K562 (cell line): ENCODE measurements at regions not wholly inside any gene's neighbourhood (a gene's known extent, or its start where the extent isn't known, plus 50 kb on each side); places are given as distances from the start of the nearest gene placed in this dataset.

Source experiments
- ATAC-seq: fragments of 200-7000 bp; cut with Tn5 transposase; 3 replicates; pipeline ENCODE4 v1.9.1; 2020; ENCODE audit warnings: moderate library complexity
- BruUV-seq: library from RNA; stranded (reverse); fragments of 400-500 nt; replicated peaks from 2 replicates; lab custom pipeline; 2021; lab: Mats Ljungman, UMichigan
- CTCF ChIA-PET: fragments of 300-600 bp; formaldehyde crosslinking; extraction: SDS; loops from one replicate; lab custom pipeline; 2021; ENCODE audit warnings: low intra/inter-chr PET ratio; lab: Yijun Ruan, JAX
- POLR2A ChIA-PET: fragments of 300-600, 350-650 bp; sonication (Branson Sonifier 250); formaldehyde crosslinking; extraction: SDS; loops from one replicate; lab custom pipeline; 2021; ENCODE audit warnings: antibody characterized with exemption, inconsistent platforms; lab: Yijun Ruan, JAX
- DNase-seq, 4 experiments: peaks; one replicate each; pipeline versions ENCODE4 v3.0.0 to v3.0.0-alpha.2; 2011 to 2018; ENCODE audit warnings: low spot score in 3 of 4, mixed read lengths in 3 of 4; ENCODE audit errors: extremely low read depth in 1 of 4
- FAIRE-seq: peaks from 2 replicates; lab custom pipeline; 2011; peaks lifted over from hg19 to GRCh38; lab: Jason Lieb, UNC
- H2AFZ ChIP-seq: 2 replicates; pipeline ENCODE4 v1.6.0; 2011; ENCODE audit warnings: low read depth, low read length, control low read depth, inconsistent platforms
- H3K27ac ChIP-seq: fragments of 200-600 bp; 3 replicates; pipeline ENCODE4 v1.8.0; 2011; ENCODE audit warnings: low read depth, mild to moderate bottlenecking, control low read depth, inconsistent platforms, low read length, moderate library complexity, mixed read lengths; ENCODE audit errors: extremely low read depth
- H3K27me3 ChIP-seq, 2 experiments: fragments of 300-600 bp in 1 of 2; 2 replicates in 1 of 2; 3 replicates in 1 of 2; pipeline versions ENCODE4 v1.6.0 to v1.8.0; 2011; ENCODE audit warnings: inconsistent platforms in 2 of 2, low read length in 2 of 2, mild to moderate bottlenecking in 1 of 2, mixed read lengths in 1 of 2, moderate library complexity in 1 of 2; ENCODE audit not compliant: control insufficient read depth in 2 of 2, insufficient read depth in 2 of 2
- H3K36me3 ChIP-seq: fragments of 300-600 bp; 3 replicates; pipeline ENCODE4 v1.8.0; 2011; ENCODE audit warnings: mild to moderate bottlenecking, low read length, inconsistent platforms; ENCODE audit not compliant: control insufficient read depth, insufficient read depth
- H3K4me1 ChIP-seq, 2 experiments: fragments of 200-600 bp in 1 of 2; replicated peaks in 1 of 2; 2 replicates in 1 of 2; 3 replicates in 1 of 2; pipeline versions ENCODE4 v1.5.1 to v1.8.0; 2011; ENCODE audit warnings: inconsistent platforms in 2 of 2, low read length in 2 of 2, mild to moderate bottlenecking in 1 of 2, mixed read lengths in 1 of 2, moderate library complexity in 1 of 2; ENCODE audit not compliant: control insufficient read depth in 2 of 2, insufficient read depth in 2 of 2
- H3K4me2 ChIP-seq: 2 replicates; pipeline ENCODE4 v1.6.1; 2011; ENCODE audit warnings: low read length, control low read depth, inconsistent platforms, mixed read lengths; ENCODE audit not compliant: insufficient read depth
- H3K4me3 ChIP-seq: fragments of 200-600 bp; sonication (generic), shearing (Covaris generic); 2 replicates; pipeline ENCODE4 v1.5.1; 2016; ENCODE audit warnings: control low read depth, inconsistent platforms
- H3K79me2 ChIP-seq: fragments of 200-600 bp; 3 replicates; pipeline ENCODE4 v1.8.0; 2011; ENCODE audit warnings: low read length, inconsistent platforms; ENCODE audit not compliant: control insufficient read depth, insufficient read depth
- H3K9ac ChIP-seq, 2 experiments: 2 replicates each; pipeline versions ENCODE4 v1.6.0 to v1.6.1; 2011; ENCODE audit warnings: low read depth in 2 of 2, low read length in 2 of 2, control low read depth in 1 of 2, inconsistent platforms in 1 of 2, mild to moderate bottlenecking in 1 of 2, mixed read lengths in 1 of 2; ENCODE audit not compliant: insufficient read depth in 1 of 2
- H3K9me1 ChIP-seq: one replicate; pipeline ENCODE4 v1.6.0; 2011; ENCODE audit warnings: inconsistent platforms, mild to moderate bottlenecking, low read length, moderate library complexity; ENCODE audit not compliant: control insufficient read depth, insufficient read depth
- H3K9me3 ChIP-seq: replicated peaks from 2 replicates; pipeline ENCODE4 v1.5.1; 2011; ENCODE audit warnings: low read depth, low read length, inconsistent platforms; ENCODE audit not compliant: control insufficient read depth, insufficient read depth
- H4K20me1 ChIP-seq: replicated peaks from 2 replicates; pipeline ENCODE4 v1.6.1; 2011; ENCODE audit warnings: low read length, inconsistent platforms, mixed read lengths; ENCODE audit not compliant: control insufficient read depth, insufficient read depth
- CBFB ChIP-seq: sonication (generic); formaldehyde crosslinking; IDR thresholded peaks from 2 replicates; pipeline ENCODE4 v1.4.0; 2020; ENCODE audit warnings: mild to moderate bottlenecking, missing genetic modification reagents
- CHCHD3 ChIP-seq: fragments of 250-450 bp; sonication (Bioruptor Pico); IDR thresholded peaks from 2 replicates; pipeline ENCODE4 v2.1.2; 2022; ENCODE audit warnings: mild to moderate bottlenecking
- MTA1 ChIP-seq: fragments of 450-650 bp; IDR thresholded peaks from 2 replicates; pipeline ENCODE4 v1.6.1; 2017; ENCODE audit warnings: borderline replicate concordance
- POLR2AphosphoS2 ChIP-seq: IDR thresholded peaks from 2 replicates; pipeline ENCODE4 v1.6.1; 2012; ENCODE audit warnings: low read length, improper control_type of control experiment
- POLR2G ChIP-seq: fragments of 200-400 bp; formaldehyde crosslinking; IDR thresholded peaks from 2 replicates; pipeline ENCODE4 v1.6.1; 2017; ENCODE audit warnings: low read depth, mild to moderate bottlenecking, antibody characterized with exemption, low read length, moderate library complexity
- SAFB2 ChIP-seq: fragments of 200-400 bp; formaldehyde crosslinking; IDR thresholded peaks from 2 replicates; pipeline ENCODE4 v1.6.1; 2018; ENCODE audit warnings: borderline replicate concordance, low read length, low read depth, moderate library complexity; ENCODE audit not compliant: severe bottlenecking
- ZNF134 ChIP-seq: fragments of 250-450 bp; sonication (Bioruptor Pico); conservative IDR thresholded peaks from 2 replicates; pipeline ENCODE4 v1.4.0; 2020
- ZNF143 ChIP-seq: sonication (generic); formaldehyde crosslinking; IDR thresholded peaks from 2 replicates; pipeline ENCODE4 v1.9.0; 2022; ENCODE audit warnings: mild to moderate bottlenecking, missing genetic modification reagents
- ZNF695 ChIP-seq: fragments of 450-650 bp; formaldehyde crosslinking; IDR thresholded peaks from 2 replicates; pipeline ENCODE4 v1.4.0; 2020; ENCODE audit warnings: mild to moderate bottlenecking, moderate library complexity
- WGBS: fragments of 100-300 bp; shearing (Covaris generic); methylation state at CpG from one replicate; pipeline ENCODE4 v1.1.6; 2016; ENCODE audit warnings: low coverage, mixed read lengths; ENCODE audit not compliant: insufficient coverage; ENCODE audit errors: missing lambda C conversion rate; 5-methylcytosine and 5-hydroxymethylcytosine counted together
- in situ Hi-C: fragments of 300-500 bp; cut with MboI; formaldehyde crosslinking; loops from 4 replicates; pipeline ENCODE4 v1.15.0; 2018; ENCODE audit warnings: inconsistent platforms, mixed read lengths
- intact Hi-C: fragments of 100-400 bp; cut with micrococcal nuclease; formaldehyde crosslinking; loops from 2 replicates; pipeline ENCODE4 v1.14.2; 2022
- TF ChIP-seq, protein P1 (sequence below), 2 experiments: IDR thresholded peaks; 2 replicates each; pipeline ENCODE4 v1.6.1; 2012; ENCODE audit warnings: improper control_type of control experiment in 2 of 2, low read depth in 2 of 2, low read length in 2 of 2, borderline replicate concordance in 1 of 2

DNA sequence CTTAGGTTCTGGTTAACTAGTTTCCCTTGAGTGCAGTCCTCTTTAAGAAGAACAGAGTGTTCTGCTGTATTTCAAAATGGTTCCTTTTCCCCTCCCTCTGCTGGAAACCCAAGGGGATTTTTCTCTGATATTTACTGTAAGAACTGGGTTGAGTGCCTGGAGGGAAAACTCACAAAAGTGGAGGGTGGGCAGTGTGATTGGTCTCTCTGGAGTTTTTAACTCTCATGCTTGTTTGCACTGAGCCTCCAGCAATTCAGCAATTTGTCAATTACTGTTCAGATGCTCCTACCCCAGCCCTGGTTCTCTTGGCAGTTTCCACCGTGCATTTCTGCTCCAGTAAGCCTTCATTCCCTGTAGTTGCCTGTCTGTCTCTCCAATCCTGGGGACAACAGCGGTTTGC is 273.4 kb upstream of the SORCS1 start:
- no peak for TF ChIP-seq SAFB2
- TF ChIP-seq, protein P1, sequence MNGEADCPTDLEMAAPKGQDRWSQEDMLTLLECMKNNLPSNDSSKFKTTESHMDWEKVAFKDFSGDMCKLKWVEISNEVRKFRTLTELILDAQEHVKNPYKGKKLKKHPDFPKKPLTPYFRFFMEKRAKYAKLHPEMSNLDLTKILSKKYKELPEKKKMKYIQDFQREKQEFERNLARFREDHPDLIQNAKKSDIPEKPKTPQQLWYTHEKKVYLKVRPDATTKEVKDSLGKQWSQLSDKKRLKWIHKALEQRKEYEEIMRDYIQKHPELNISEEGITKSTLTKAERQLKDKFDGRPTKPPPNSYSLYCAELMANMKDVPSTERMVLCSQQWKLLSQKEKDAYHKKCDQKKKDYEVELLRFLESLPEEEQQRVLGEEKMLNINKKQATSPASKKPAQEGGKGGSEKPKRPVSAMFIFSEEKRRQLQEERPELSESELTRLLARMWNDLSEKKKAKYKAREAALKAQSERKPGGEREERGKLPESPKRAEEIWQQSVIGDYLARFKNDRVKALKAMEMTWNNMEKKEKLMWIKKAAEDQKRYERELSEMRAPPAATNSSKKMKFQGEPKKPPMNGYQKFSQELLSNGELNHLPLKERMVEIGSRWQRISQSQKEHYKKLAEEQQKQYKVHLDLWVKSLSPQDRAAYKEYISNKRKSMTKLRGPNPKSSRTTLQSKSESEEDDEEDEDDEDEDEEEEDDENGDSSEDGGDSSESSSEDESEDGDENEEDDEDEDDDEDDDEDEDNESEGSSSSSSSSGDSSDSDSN (IDR thresholded peaks at IDR 0.05; ENCODE audit: borderline replicate concordance in 1 of 2, low read depth in 2 of 2, low read length in 2 of 2): no peak
- TF ChIP-seq CBFB (CRISPR knock-in tag): no peak
- no peak for TF ChIP-seq CHCHD3
- no peak for TF ChIP-seq ZNF143
- TF ChIP-seq POLR2AphosphoS2: no peak
- TF ChIP-seq POLR2G: no peak
- no peak for TF ChIP-seq ZNF695 (CRISPR knock-in tag)
- no peak for TF ChIP-seq ZNF134 (CRISPR knock-in tag)
- TF ChIP-seq MTA1: no peak
- in situ Hi-C loops (no loop called here), intact Hi-C loops (no loop called here)
- no peaks in the 10 kb centered on the region for H4K20me1 ChIP-seq
- no peak overlapping the region for H3K4me3 ChIP-seq
- ChIA-PET CTCF (no interaction called here), POLR2A (no interaction called here)
- H2AFZ ChIP-seq: no peak overlapping the region
- H3K4me1 ChIP-seq: no peaks in the 10 kb centered on the region
- no peaks in the 10 kb centered on the region for H3K9me1 ChIP-seq
- no peak overlapping the region for H3K4me2 ChIP-seq
- 0% methylated on average over 1 of the region's 2 CpGs for WGBS
- FAIRE-seq: no peak
- H3K9me3 ChIP-seq: no peaks in the 10 kb centered on the region
- H3K27ac ChIP-seq: no peak overlapping the region
- no peaks in the 10 kb centered on the region for H3K27me3 ChIP-seq
- no peak for DNase-seq
- no peak overlapping the region for H3K9ac ChIP-seq
- no TSS peak for BruUV-seq
- no peaks in the 10 kb centered on the region for H3K79me2 ChIP-seq
- H3K36me3 ChIP-seq: no peaks in the 10 kb centered on the region
- no peak for ATAC-seq
